ENCODE measurements at regions not wholly inside any gene's neighbourhood (a gene's known extent, or its start where the extent isn't known, plus 50 kb on each side); places are given as distances from the start of the nearest gene placed in this dataset.

DNA sequence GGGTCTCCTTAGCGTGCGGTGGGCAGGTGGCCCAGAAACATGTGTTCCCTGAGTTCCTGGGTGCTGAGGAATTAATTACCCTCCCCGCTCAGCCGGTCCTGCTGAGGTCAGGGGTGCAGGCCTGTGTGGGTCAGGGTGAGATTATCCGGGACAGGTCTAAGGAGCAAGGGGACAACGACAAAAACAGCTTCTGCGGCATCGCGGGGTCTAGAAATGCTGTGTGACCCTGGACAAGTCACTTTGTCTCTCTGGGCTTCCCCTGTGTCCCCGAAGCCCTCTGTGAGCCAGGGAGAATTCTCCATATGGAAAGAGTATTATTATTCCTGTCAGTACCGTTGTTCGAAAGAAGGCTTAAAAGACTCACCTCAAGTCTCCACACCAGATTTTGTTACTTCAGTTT lies 186.1 kb downstream of the MN1 start:
- DNase-seq (ENCODE audit: low read depth in 3 of 3), result no peak

DNA sequence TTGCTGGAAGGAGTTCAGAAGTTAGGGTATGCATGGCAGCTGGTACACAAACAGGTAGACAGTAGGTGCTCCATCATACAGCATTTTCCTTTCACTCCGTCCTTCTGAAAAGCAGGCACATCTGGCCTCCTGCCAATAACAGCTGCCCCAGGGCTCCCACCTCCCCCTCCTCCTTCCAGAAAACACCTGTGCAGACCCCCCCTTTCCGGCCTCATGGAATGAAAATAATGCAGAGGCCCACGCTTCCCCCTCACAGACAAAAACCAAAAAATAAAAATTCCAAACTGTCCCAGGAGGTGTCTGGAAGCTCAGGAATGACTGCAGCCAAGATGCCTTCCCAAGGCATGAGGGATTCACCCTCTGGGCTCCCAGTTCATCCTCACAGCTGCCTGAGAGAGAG lies 185.5 kb downstream of the MN1 start:
- no peak for DNase-seq (ENCODE audit: low read depth in 3 of 3)

DNA sequence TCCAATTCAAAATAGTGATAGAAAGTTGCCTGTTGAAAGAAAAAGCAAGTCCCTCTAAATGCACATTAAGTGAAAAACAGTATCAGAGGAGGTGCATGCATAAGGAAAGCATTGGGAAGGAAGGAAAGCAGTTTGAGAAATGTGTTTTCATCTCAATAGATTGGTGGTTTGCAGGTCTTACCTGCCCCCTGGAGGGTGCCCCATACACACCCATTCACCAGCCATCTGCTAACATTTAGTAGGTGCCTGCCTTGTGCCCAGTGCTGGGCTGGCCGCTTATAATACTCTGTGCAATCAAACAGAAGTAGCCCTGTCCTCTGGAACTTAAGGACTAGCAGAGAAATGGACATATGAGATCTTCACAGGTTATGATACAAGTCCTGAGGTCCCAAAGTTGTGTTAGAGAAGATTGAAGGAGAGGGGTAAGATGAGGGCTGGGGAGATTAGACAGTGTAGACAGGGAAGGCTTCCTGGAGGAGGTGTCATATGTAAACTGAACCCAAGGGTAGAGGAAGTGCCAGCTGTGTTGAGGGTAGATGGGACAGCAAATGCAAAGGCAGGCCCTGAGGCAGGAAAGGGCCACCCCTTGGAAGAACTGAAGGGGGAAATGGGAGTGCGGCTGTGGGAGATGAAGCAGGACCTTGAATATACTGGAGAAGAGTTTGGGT lies 184.2 kb downstream of the MN1 start:
- DNase-seq (ENCODE audit: low read depth in 3 of 3), result no peak

DNA sequence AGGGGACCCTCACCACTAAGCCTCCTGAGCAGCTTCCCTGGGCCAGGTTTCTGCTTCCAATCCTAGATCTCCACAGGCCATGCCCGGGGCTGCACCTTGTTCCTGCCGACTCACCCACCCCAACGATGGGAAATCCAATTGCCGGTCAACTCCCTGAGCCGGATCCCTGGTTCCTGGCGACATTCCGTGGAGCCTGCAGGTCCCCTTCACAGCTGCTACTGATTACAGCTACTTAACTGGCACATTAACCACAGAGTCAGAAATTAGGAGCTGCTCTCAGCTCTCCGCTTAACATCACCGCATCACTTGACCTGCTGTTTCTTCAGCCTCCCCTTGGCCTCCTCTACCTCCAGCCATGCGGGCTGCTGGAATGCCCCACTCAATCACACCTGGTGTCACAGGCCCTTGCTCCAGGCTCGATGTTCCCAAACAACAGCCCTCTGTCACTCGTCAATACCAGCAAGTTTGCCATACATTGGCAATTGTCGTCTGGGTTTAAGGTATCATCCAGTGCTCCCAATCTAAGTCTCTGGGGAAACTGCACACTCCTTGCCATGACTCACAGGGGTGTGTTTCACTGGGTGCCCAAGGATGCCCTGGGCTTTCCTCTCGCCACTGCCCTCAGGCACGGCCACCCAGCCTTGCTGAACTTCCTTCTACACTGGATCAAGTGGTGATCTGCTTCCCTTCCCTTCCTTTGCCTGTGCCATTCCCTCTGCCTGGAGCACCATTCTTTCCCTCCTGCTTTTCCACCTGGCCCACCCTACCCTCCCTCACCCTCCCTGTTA lies 181.0 kb downstream of the MN1 start:
- DNase-seq (ENCODE audit: low read depth in 3 of 3), result no peak

DNA sequence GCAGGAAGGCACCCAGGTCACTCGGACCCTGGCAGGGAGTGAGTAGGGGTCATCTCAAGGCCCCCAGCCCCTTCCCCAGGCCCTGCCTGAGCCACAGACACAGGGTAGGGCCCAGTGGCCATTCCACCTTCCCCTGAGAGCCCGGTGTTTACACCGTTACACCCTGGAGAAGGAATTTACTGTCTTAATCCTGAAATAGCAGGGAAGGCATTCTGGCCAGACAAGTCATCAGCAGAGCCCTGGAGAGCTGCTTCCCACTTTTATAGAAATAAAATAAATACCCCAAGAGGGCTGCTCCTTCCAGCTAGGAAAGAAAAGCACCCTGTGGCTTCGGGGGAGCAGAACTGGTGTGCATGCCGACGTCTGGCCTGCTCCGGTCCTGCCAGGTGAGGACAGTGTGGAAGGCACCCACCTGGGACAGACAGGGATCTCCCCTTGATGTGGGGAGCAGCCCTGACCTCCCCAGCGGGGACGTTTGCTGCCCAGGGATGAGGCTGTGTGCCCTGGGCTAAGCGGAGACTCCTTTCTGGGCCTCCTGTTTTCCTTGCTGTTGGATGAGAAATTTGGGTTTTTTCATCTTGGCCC lies 180.0 kb downstream of the MN1 start:
- DNase-seq (ENCODE audit: low read depth in 3 of 3), result no peak

DNA sequence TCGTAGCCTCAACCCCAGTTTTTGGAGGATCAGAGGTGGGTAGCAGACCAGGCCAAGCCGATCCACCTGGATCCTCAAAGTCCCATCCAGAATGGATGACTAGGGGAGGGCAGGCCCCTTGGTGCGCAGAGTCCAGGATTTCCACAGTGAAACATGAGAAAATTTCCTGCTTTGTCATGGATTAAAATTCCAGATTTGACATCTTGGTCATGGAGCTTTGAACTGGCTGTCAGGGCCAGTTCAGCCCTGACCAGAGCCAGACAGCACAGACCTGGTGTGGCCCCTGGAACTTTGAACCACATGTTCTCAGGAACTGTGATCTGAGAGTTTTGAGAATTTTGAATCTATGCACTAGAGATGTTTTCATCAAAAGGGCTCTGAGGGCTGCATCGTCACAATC lies 177.5 kb downstream of the MN1 start:
- DNase-seq (ENCODE audit: low read depth in 3 of 3), result no peak

DNA sequence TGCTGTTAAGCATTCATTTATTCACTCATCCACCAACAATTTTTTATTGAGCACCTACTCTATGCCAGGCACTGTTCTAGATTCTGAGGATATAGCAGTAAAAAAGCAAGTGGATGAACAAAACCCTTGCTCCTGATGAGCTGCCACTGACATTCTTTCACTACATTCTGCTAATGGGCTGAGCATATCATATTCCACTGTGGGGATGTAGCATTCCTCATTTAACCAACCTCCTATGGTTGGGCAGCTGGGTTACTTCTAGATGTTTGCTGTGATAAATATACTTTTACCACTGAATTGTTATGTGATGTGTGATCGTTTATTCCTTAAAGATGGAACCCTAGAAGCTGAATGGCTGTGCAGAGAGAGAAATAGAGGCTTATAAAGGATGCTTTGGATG lies 176.9 kb downstream of the MN1 start:
- no peak for DNase-seq (ENCODE audit: low read depth in 3 of 3)

DNA sequence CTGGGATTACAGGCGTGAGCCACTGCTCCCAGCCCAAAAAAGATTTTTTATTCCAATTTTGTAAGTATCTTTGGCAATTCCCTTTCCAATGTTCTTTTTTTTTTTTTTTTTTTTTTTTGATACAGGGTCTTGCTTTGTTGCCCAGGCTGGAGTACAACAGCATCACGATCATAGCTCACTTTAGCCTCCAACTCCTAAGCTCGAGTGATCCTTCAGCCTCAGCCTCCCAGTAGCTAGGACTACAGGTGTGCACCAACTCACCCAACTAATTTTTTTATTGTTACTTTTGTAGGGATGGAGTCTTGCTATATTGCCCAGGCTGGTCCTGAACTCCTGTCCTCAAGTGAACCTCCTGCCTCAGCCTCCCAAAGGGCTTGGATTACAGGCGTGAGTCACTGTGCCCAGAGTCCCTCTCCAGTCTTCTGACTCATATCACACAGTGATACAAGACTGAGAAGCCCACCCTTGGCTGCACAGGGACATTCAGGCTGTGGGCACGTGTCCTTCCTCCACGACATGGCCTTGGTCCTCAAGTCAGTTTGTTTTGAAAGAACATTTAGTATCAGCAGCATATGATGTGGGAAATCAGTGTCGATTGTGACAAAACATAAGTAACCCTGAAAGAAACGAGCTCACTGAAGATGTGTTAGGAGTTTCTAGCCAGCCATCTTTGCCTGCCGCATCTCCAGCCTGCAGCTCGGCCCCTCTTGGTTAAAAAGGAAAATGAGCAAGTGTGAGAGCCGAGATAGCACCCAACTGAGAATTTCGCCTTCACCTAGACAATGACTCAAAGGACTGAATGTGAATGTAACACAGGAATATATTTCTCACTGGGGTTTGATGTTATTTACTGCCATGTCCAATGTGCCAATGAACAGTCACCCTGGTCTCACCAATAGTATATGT lies 175.5 kb downstream of the MN1 start:
- no peak for DNase-seq (ENCODE audit: low read depth in 3 of 3)

DNA sequence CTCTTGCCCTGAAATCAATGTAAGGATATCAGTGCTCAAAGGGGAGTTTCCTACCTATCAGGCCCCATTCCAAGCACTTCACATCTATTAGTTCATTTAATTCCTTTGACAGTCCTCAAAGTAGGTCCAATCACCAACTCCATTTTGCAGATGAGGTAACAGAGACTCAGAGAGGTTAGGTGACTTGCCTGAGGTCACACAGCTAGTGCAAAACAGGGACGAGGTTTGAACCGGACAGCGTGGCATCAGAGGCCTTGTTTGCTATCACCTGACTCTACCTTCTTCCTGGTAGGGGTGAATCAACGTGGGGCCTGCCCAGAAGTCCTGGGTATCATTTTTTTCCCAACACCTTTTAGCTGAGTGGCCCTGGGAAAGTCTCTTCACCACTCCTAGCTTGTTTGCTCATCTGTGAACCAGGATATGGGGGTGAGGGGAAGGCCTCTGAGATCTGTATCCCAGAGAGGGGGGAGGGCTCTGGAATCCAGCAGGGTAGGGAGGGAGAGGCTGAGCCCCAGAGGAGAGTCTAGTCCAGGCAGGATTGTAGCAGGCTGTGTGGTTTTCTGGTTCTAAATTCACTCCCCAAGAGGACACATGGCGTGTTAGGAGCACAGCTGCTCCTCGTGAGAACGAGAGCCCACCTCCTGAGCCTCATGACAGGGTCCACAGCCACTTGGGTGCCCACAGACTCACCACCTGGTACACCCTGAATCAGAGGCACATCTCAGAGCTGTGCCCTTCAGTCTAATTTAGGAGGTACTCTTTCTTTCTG lies 174.7 kb downstream of the MN1 start:
- DNase-seq (ENCODE audit: low read depth in 3 of 3), result no peak

DNA sequence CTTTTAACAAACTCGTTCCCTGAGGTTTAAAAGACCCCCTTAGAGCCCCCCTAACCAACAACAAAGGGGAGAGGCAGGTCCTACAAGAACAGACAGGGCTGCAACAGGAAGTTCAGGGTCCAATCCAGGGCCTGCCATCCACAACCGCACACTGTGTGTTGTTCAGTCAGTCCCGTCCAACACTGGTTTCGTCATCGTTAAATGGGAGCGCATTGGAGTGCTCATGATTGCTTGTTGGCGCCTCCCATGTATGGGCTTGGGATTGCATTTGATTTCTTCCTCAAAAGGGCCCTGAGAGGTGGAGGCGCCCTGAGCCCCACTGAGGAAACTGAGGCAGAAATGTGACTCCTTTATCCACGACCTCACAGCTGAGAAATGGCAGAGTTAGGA lies 174.1 kb downstream of the MN1 start:
- no peak for DNase-seq (ENCODE audit: low read depth in 3 of 3)

DNA sequence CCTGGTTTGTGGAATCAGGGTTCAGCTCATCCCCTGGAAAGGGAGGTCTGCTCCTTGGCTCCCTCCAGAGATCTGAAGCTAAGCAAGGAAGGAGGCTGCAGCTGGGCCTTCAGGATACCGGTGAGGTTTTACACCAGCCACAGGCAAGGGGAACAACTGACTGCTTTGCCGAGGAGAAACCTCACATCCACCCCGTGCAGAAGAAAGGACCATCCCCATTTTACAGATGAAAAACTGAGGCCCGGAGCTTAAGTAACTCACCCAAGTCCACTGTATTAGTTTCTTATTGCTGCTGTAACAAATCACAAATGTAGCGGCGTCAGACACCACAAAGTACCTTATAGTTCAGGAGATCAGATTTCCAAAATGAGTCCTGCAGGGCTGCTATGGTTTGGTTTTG lies 173.7 kb downstream of the MN1 start:
- no peak for DNase-seq (ENCODE audit: low read depth in 3 of 3)

DNA sequence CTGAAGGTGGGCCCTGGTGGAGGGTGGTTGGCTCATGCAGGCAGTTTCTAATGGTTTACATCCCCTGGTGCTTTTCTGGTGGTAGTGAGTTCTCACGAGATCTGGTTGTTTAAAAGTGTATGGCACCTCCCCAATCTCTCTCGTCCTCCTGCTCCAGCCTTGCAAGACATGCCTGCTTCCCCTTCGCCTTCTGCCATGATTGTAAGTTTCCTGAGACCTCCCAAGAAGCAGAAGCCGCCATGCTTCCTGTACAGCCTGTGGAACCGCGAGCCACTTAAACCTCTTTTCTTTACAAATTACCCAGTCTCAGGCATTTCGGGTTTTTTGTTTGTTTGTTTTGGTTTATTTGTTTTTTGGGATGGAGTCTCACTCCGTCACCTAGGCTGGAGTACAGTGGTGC lies 173.2 kb downstream of the MN1 start:
- no peak for DNase-seq (ENCODE audit: low read depth in 3 of 3)

DNA sequence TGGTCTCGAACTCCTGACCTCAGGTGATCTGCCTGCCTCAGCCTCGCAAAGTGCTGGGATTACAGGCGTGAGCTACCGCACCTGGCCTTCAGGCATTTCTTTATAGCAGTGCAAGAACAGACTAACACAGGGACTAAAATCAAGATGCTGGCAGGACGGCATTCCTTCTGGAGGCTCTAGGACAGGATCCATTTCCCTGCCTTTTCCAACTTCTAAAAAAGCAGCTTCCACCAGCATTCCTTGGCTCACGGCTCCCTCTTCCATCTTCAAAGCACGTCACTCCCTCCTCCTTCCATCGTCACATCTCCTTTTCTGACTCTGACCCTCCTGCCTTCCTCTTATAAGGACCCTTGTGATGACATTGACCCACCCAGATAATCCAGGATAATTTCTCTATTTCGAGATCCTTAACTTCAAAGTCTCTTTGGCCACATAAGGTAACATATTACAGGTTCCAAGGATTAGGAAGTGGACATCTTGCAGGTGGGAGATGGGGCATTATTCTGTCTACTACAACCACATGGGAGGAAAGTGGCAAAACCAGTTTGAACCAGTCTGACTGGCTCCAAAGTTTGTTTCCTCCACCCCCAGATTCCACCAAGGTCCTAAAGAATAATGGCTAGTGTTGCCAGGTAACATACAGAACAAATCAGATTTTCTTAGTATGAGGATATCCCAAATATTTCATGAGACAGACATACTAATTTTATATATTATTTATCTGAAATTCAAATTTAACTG lies 172.5 kb downstream of the MN1 start:
- no peak for DNase-seq (ENCODE audit: low read depth in 3 of 3)

DNA sequence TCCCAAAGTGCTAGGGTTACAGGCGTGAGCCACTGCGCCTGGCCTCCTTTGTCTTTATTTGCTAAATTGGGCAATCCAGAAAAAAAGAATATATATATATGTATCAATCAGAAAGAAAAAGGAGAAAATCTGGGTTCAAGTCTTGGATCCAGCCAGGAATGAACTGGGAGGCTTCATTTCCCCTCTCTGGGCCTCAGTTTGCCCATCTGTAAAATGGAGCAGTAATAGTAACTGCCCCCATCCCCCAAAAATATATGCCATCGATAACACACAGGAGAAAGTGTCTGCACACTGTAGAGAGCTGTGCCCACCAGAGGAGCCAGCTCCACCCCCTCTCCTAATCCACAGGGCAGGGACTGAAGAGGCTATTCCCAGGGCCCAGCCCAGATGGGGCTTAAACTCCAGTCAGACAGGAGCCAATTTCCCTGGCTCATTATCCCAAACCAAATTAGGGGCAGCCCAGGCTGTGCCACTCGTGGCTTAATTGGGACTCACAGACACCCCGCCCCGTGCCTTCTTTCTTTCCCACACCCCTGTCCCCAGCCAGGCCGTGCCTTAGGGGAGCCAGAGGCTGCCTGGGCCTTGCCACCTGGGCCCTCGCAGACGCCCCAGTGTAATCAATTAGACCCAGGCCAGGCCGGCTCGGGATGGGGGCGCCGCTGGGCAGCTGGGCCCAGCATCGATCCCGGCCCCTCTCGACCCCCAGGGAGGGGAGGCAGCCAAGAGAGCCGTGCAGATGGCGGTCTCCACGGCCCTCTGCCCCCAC lies 171.5 kb downstream of the MN1 start:
- DNase-seq (ENCODE audit: low read depth in 3 of 3), result no peak

DNA sequence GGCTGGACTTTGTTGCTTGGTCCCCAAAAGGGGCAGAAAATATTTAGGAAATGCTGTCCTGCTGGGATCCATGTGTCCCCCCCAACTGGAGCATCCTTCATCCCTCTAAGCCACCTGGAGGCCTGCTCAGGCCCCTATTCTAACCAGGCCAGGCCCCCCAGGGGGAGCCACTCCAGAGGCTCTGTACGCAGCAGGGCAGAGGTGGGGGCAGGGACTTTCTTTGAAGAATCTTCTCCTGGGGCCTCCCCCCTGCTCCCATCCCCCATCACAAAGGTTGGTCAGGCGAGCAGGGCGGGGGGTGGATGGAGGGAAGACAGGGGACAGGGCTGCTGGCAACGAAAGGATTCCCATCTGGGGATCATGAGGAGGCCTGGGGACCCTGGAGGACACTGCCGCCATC lies 170.8 kb downstream of the MN1 start:
- no peak for DNase-seq (ENCODE audit: low read depth in 3 of 3)

DNA sequence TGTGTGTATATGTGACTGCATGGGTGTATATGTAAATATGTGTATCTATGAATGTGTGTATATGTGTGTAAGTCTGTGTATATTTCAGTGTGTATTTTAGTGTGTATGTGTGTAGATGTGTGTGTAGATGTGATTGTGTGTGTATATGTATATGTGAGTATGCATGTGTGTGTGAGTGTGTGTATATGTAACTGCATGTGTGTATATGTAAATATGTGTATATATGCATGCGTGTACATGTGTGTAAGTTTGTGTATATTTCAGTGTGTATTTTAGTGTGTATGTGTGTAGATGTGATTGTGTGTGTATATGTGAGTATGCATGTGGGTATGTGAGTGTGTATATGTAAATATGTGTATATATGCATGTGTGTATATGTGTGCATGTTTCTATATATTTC lies 169.9 kb downstream of the MN1 start:
- no peak for DNase-seq (ENCODE audit: low read depth in 3 of 3)

DNA sequence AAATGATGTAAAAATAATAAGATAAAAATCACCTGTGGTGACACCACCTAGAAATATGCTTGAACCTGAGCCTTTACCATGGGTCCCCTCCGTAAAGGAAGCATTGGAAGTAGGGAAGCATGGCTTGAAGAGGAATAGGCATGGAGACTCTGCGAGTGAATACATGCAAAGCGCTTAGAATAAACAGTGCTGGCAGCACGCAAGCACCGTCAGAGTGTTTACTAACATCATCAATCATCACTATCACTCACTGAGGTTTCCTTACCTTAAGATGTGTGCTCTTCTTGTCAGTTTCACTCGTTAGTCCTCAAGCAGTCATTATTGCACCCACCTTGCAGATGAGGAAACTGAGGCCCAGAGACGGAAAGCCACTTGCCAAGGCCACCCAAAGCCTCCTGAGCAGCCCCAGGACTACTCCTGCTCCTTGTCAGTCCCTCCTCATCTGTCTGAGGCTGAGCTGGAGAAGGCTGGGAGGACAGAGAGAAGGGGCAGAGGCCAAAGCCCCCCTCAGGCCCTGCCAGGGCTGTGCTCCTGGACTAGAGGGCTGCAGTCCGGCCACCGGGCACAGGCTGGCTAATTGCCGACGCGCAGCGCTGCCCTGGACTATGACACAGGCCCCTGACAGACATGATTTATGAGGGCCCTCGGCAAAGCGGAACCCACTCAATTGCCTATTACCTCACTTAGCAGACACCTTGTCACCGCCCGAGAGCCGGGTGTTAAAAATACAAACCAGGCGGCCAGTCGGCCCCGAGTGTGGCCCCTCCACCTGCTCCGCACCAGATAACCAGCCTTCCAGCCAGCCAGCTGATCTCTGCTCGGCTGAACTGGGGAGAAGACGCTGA lies 168.9 kb downstream of the MN1 start:
- DNase-seq (ENCODE audit: low read depth in 3 of 3), result no peak

DNA sequence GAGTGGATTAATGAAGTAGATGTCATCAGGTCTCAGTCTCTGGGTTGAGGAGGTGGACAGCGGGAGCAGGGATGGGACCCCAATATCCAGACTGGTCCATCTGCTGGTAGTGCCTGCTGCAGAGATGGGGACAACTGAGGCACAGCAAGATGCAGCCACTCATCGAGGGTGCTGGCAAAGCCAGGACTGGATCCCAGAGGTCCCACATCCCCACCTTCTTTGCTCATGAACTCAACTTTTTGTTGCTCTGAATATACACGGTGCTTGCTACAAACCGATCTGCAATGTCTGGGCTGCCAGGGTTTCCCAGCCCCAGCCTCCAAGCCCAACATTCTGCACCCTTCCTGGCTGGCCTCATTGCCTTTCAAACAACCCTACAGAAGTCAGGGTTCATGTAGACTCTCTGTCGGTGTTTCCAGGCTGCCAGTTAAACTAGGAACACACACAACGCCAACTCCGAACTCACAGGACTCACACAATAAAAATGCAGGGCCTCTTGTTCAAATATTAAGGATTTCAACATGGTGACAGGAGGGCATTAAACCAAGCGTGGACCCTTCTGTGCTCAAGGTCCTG lies 168.2 kb downstream of the MN1 start:
- DNase-seq (ENCODE audit: low read depth in 3 of 3), result no peak

Measured in stimulated activated CD4-positive, alpha-beta T cell treated with anti-CD3 and anti-CD28 coated beads, TNF-alpha, amount 100 ng/mL, for 4 hours (primary cell).